Posterior vena cava (tissue), 2 donors: ENCODE measurements at regions not wholly inside any gene's neighbourhood (a gene's known extent, or its start where the extent isn't known, plus 50 kb on each side); places are given as distances from the start of the nearest gene placed in this dataset.
"Not testable (repeated sequence)": the region's sequence is repeated elsewhere in the genome, so short reads cannot be mapped to it uniquely, and the experiment has no call there.

ENCODE experiments used
- DNase-seq: peaks from one replicate; pipeline ENCODE4 v3.0.0-alpha.2; 2020; ENCODE audit warnings: low spot score
- intact Hi-C, 2 donors: fragments of 100-400 bp; cut with DNase I; formaldehyde crosslinking; loops; one replicate each; pipeline versions ENCODE4 v1.14.1 to v1.14.2; 2022 to 2023
- donor health status: DM: yes; HTN: yes; CAD: no.
- donor health status: DM: yes; HTN: yes; CAD: no.

GRCh38 chr2:12918835-12919445 lies 202.2 kb downstream of the TRIB2 start:
- DNase-seq: peak; percentile 92
- intact Hi-C loops: no loop called here

DNA sequence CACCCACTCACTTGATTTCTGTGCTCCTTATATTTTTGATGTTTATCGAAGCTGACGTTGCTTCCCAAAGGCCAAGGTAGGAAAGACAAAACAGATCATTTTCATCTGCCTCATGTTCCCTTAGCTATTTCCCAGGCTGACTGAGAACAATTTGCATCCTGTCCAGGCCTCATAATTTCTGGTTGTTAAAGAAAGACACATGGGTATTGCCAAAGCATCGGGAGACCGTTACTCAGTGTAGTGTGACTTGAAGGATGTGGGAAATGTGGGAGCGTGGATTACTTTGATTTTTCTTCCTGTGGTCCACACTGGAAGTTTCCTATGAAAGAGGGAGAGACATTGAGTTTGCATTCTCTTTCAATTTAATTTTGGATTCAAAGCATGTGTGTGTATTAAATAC lies 204.6 kb downstream of the TRIB2 start:
- no peak for DNase-seq
- intact Hi-C loops: loop anchor here (10.0 kb wide), 1 partner anchor 197 kb away; no protein-coding TSS in a partner anchor

- no peak for DNase-seq
- intact Hi-C loops: loop anchor here (10.0 kb wide), 1 partner anchor 199 kb away; no protein-coding TSS in a partner anchor
Observed at GRCh38 chr2:12923907-12924610, 207.3 kb downstream of the TRIB2 start.

DNA sequence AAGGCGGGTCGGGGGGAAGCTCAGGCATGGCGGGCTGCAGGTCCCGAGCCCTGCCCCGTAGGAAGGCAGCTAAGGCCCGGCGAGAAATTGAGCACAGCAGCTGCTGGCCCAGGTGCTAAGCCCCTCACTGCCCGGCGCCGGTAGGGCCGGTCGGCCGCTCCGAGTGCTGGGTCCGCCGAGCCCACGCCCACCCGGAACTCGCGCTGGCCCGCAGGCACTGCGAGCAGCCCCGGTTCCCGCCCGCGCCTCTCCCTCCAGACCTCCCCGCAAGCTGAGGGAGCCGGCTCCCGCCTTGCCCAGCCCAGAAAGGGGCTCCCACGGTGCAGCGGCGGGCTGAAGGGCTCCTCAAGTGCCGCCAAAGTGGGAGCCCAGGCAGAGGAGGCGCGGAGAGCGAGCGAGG lies 209.9 kb downstream of the TRIB2 start:
- DNase-seq: not testable (repeated sequence)
- intact Hi-C loops: loop anchor here (10.0 kb wide), 1 partner anchor 202 kb away; no protein-coding TSS in a partner anchor

DNA sequence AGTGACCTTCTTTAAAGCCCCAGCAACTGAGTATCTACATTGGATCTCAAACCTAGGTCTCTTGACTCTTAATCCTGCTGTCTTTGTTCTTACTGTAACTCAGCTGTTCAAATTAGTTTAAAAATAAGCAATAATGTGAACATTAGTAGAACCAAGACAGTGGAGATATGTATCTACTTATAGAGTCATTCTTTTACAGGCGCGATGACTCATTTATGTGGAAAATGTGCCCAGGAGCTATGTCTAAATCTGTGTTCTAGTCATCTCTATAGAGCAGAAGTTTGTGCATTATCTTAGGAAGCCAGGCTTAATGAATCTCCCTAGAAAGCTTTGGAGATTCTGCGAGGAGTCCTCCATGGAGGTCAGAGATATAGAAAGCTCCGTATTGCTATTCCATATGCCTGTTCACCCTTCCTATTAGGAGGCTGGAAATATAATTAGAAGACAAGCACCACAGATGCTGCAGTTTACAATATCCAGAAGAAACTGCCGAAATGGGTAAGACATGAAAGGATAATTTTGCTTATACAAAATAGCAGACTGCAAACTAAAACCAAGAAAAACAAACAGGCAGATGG lies 211.6 kb downstream of the TRIB2 start:
- no peak for DNase-seq
- intact Hi-C loops: loop anchor here (10.0 kb wide), 1 partner anchor 203 kb away; no protein-coding TSS in a partner anchor

DNA sequence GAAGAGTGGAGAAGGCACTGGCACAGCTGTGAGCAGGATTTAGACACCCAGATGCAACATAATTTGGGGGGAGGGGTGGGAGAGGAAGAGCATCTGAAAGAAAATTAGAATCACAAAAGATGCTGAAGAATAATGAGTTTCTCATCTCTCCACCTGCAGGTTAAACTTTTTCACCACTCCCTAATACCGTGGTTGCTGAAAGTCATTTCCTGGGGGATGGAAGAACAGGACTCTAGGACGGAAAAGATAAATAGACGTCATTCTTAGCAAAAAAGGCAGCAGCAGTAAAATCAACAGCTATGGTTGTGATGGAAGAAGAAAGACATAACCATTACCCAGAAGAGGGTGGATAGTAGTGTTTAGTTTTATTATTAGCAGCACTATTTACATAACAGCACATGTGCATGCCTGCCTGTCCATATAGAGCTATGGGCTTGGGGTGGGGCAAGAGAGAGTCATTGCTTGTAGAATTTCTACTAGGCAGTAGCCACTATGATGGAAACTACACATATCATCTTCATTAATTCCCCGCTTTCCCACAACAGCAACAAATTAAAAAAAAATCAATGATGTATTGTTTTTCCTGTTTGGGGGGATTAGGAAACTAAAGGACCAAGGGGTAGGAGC lies 212.2 kb downstream of the TRIB2 start:
- intact Hi-C loops: loop anchor here (10.0 kb wide), 1 partner anchor 204 kb away; no protein-coding TSS in a partner anchor

GRCh38 chr2:12929758-12930157 lies 213.0 kb downstream of the TRIB2 start:
- DNase-seq: no peak
- intact Hi-C loops: loop anchor here (10.0 kb wide), 2 partner anchors 205 to 1065 kb away; no protein-coding TSS in a partner anchor

More for the DNA sequence above, 212.2 kb downstream of the TRIB2 start:
- no peak for DNase-seq

DNA sequence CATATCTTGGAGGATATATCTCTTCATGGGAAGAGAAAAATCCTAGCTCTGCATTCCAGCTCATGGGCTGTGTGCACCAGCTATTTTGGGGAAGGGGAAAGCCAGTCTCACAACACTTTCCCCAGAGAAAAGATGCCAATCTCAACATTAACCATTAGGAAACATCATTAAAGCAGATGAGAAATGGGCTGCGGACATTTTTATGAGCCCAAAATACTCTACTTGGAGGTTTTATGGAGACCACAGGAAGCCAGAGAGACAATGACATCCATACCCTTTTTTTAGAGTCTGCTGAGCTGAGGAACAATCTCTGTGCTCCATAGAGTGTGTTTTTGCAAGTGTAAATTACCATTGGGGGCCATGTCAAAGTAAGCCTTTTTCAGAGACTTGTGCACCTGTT lies 213.7 kb downstream of the TRIB2 start:
- intact Hi-C loops: loop anchor here in 1 of 2 donors (10.0 kb wide), 1 partner anchor 1066 kb away; no protein-coding TSS in a partner anchor
- DNase-seq: no peak

- intact Hi-C loops: loop anchor here in 1 of 2 donors (10.0 kb wide), 1 partner anchor 1067 kb away; no protein-coding TSS in a partner anchor
- DNase-seq: no peak
Observed at GRCh38 chr2:12931186-12931844, 214.6 kb downstream of the TRIB2 start.

DNA sequence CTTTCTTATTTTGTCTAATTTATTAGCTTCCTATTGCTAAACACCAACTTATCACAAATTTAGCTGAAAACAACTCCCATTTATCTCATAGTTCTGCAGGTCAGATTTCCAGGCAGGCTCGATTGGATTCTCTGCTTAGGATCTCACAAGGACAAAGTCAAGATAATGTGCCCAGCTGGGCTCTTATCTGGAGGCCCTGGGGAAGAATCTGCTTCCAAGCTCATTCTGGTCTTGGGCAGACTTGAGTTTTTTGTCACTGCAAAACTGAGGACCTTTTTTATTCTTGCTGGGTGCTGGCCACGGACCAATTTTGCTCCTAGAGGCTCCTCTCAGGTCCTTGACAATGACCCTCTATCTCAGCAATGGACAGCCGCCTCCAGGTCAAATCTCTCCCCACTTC lies 215.5 kb downstream of the TRIB2 start:
- intact Hi-C loops: loop anchor here in 1 of 2 donors (10.0 kb wide), 1 partner anchor 1067 kb away; no protein-coding TSS in a partner anchor
- no peak for DNase-seq

- intact Hi-C loops: loop anchor here in 1 of 2 donors (10.0 kb wide), 1 partner anchor 1069 kb away; no protein-coding TSS in a partner anchor
- DNase-seq: no peak
Observed at GRCh38 chr2:12934146-12934756, 217.5 kb downstream of the TRIB2 start.

DNA sequence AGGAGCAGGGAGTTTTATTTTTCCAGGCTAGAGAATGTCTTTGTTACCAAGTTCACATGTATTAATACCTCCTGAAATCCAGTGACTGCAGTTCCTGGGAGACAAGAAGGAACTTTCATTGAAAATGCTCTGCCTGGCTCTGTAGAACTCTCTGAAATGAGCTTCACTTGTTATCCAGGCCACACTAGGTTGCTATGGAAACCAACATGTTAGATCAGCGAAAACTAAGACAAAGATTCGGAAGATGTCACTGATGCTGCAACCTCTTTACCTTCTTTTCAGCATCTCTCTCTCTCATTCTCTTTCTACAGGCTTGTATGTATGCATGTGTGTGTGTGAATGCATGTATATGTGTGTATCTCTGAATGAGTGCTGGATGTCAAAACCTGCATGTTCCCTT lies 218.5 kb downstream of the TRIB2 start:
- intact Hi-C loops: loop anchor here in 1 of 2 donors (10.0 kb wide), 1 partner anchor 1070 kb away; no protein-coding TSS in a partner anchor
- DNase-seq: no peak

DNA sequence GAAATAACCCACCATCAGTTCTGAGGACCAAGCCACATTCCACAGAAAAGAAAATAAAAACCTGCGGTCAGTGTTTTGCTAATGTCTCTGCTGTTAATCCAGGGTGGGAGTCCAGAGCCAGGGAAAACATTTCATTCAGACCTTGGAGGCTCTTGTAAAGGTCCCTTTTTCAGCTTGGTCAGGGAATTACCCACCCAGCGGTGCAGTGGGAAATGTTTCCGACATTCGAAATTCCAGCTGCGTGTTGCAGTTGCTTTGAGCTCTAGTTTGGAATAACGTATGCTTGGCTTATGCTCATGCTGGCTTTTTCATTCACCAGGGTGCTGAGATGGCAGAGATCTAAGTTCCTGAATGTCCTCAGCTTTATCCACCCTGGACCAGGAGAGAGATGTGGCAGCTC lies 219.1 kb downstream of the TRIB2 start:
- DNase-seq: no peak
- intact Hi-C loops: loop anchor here in 1 of 2 donors (10.0 kb wide), 1 partner anchor 1071 kb away; no protein-coding TSS in a partner anchor

DNA sequence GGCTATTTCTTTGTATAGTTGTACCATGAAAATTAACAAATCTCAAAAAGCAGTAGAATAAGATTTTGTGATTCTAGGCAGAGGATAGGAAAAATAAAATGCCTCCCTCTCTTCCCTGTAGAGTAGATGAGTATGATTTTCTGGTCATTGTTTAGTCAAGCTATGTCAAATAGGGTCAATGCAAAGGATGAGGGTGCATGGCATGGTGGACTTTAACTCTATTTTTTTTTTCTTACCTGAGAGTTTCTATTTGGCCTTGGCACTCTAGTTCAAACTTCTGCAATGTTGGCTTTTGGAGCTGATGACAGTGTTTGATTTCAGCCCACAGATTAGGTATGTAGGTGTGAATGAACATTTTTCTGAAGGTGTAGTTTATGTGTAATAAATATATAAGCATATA lies 224.5 kb downstream of the TRIB2 start:
- intact Hi-C loops: no loop called here
- no peak for DNase-seq

- intact Hi-C loops: no loop called here
- DNase-seq: no peak
Observed at GRCh38 chr2:12948231-12948960, 231.7 kb downstream of the TRIB2 start.

GRCh38 chr2:12948961-12949353 lies 232.2 kb downstream of the TRIB2 start:
- DNase-seq: no peak
- intact Hi-C loops: no loop called here

DNA sequence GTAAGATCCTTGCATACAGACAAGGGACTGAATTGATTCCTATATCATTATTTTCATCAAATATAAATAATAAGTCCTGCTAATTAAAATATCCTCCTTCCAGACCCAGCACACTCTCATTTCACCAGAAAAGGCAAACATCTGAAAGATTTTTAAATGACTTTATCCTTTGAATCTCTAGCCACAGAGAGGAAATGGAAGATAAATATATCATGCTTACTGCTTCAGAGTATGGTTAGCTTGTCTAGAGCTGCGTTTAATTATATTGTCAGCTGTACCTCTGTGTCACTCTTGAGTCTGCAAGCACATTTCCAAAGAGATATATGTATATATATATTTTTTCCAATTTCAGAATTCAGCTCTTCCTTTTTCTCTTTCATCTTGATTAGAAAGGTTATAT lies 232.7 kb downstream of the TRIB2 start:
- no peak for DNase-seq
- intact Hi-C loops: no loop called here

DNA sequence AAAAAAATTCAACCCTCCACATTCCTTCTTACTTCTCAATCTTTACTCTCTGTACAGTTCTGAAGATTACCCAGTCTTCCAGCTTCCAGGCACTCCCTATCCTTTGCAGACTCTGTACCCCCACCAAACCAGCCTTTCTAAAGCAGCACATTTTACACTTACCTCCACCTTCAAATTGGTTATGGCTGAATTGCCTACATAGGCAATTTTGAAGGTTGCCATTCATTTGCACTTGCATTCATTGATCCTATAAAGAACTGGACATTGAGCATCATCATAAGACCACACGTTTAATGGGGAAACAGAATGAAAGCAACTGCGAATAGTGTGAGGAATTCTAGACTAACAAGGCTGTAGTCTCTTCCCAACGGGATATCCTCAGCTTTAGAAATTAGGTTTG lies 233.4 kb downstream of the TRIB2 start:
- no peak for DNase-seq
- intact Hi-C loops: no loop called here
